Duodenal mucosa (tissue), 2 donors: ENCODE measurements at regions not wholly inside any gene's neighbourhood (a gene's known extent, or its start where the extent isn't known, plus 50 kb on each side); places are given as distances from the start of the nearest gene placed in this dataset.

Source experiments
- H3K27ac ChIP-seq: one replicate; pipeline ENCODE4 v1.7.0; 2013; ENCODE audit warnings: low read depth, low read length
- H3K27me3 ChIP-seq, 2 donors: one replicate each; pipeline ENCODE4 v1.7.0; 2013; ENCODE audit warnings: low read length in 2 of 2, control low read depth in 1 of 2; ENCODE audit not compliant: insufficient read depth in 2 of 2, control insufficient read depth in 1 of 2
- H3K36me3 ChIP-seq, 2 donors: one replicate each; pipeline ENCODE4 v1.7.0; 2013; ENCODE audit warnings: low read length in 2 of 2, control low read depth in 1 of 2; ENCODE audit not compliant: insufficient read depth in 2 of 2, control insufficient read depth in 1 of 2
- H3K4me1 ChIP-seq, 2 donors: one replicate each; pipeline ENCODE4 v1.7.0; 2013; ENCODE audit warnings: low read length in 2 of 2, control low read depth in 1 of 2; ENCODE audit not compliant: insufficient read depth in 2 of 2, control insufficient read depth in 1 of 2
- H3K4me3 ChIP-seq, 2 donors: one replicate each; pipeline ENCODE4 v1.7.0; 2013; ENCODE audit warnings: low read length in 2 of 2, low read depth in 1 of 2
- H3K9ac ChIP-seq, 2 donors: one replicate each; pipeline ENCODE4 v1.7.0; 2013; ENCODE audit warnings: low read length in 2 of 2, low read depth in 1 of 2
- H3K9me3 ChIP-seq, 2 donors: one replicate each; pipeline ENCODE4 v1.7.0; 2013; ENCODE audit warnings: low read length in 2 of 2, control low read depth in 1 of 2; ENCODE audit not compliant: control insufficient read depth in 1 of 2

DNA sequence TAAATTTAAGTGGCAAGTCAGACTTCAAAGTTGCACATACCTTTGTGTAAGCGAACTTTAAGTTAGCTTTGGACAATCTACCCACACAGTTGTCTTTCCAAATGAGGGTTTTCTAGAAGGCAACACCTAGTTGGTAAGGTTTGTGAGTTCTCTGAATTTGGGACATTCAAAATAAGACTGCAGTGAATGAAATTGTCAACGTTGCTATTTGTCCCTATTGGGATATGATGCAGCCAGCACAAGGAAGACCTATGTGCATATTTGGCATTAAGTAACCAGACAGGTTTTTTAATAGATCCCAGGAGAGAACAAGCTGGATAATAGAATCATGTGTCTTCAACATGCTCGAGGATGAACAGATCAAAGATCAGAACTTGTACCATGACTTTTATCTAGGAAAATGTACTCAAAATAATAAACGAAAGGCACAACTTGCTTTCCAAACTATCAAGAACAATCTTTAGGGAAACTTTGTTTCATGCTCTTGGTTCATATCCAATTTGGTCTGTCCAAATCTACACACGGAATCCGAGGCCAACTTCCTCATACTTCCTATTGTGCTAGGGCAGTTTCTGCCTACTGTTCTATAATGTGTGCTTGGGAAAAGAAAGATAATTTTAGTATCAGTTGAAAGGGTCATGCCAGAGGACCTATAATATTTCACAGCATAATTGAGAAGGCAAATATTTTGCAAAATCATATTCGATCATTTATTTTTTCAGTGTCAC lies 284.2 kb upstream of the SOX5 start:
- no peaks in the 10 kb centered on the region for H3K27me3 ChIP-seq
- no peaks in the 10 kb centered on the region for H3K9me3 ChIP-seq
- no peaks in the 10 kb centered on the region for H3K36me3 ChIP-seq
- H3K9ac ChIP-seq: no peak overlapping the region
- H3K4me1 ChIP-seq: no peaks in the 10 kb centered on the region
- no peak overlapping the region for H3K27ac ChIP-seq
- no peak overlapping the region for H3K4me3 ChIP-seq

DNA sequence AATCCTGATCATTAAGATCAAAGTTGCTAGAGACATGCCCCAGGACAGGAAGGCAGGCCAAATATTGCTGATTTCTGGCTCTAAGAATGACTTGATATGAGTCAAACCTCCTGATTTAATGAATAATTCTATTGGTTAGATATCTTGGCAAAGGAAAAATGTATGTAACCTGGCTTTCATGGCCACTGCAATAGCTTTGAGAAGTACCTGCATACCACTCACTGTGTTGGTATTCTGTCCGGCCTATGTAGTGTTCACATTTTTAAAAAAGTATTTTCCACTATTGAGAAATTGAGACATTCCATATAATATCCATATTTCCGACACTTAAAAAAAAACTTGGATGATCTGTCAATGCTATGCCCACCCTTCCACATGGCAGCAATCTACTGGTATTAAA lies 283.1 kb upstream of the SOX5 start:
- H3K4me3 ChIP-seq: no peak overlapping the region
- H3K4me1 ChIP-seq: no peaks in the 10 kb centered on the region
- no peaks in the 10 kb centered on the region for H3K27me3 ChIP-seq
- no peak overlapping the region for H3K9ac ChIP-seq
- no peaks in the 10 kb centered on the region for H3K9me3 ChIP-seq
- no peak overlapping the region for H3K27ac ChIP-seq
- no peaks in the 10 kb centered on the region for H3K36me3 ChIP-seq

DNA sequence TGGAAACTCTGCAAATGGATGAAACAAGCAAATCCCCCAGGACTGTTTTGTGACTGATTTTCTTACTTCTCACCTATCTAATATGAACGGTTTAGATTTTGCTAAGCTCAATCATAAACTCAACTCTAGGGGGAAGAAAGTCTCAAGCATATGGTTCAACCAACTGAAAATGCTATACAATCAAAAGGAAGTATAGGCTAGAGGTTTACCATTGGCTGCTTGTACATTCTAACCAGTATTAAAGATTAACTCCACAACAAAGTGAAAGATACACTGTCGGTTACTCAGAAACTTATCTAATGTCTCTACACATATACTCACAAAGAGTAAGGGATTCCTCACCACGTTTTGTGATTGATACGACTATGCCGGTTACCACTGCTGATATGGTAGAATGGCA lies 281.8 kb upstream of the SOX5 start:
- H3K4me3 ChIP-seq: no peak overlapping the region
- H3K9me3 ChIP-seq: no peaks in the 10 kb centered on the region
- H3K27me3 ChIP-seq: no peaks in the 10 kb centered on the region
- no peaks in the 10 kb centered on the region for H3K36me3 ChIP-seq
- no peaks in the 10 kb centered on the region for H3K4me1 ChIP-seq
- no peak overlapping the region for H3K9ac ChIP-seq
- no peak overlapping the region for H3K27ac ChIP-seq

DNA sequence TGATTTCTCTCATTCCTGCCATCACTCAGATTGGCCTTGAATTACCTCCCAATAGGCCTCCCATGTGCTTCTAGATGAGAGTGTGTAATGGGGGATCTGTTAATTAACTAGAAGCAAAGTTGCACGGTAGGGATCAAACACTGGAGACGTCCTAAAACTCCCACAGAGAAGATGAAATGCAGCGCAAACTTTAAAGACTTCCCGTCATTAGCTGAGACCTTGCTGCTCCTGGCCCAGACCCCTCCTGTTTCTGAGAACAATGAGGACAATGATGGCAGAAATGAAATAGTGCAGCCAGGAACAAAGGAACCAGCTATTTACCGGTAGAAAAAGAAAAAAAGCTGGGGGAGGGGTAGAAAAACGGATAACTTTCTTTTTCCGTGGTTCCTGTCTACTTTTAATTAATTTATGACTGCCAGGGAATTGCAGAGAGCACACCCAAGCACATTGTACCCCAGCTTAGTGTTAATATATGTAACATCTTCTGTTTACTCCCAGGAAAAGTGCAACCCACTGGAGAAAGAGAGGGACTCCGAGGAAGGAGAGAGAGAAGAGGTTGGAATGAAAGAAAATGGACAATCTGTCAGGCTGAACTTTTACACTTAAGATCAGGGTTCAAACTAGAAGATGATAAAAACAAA lies 280.7 kb upstream of the SOX5 start:
- no peaks in the 10 kb centered on the region for H3K27me3 ChIP-seq
- no peak overlapping the region for H3K9ac ChIP-seq
- no peak overlapping the region for H3K27ac ChIP-seq
- no peaks in the 10 kb centered on the region for H3K4me1 ChIP-seq
- no peak overlapping the region for H3K4me3 ChIP-seq
- H3K36me3 ChIP-seq: no peaks in the 10 kb centered on the region
- H3K9me3 ChIP-seq: no peaks in the 10 kb centered on the region

DNA sequence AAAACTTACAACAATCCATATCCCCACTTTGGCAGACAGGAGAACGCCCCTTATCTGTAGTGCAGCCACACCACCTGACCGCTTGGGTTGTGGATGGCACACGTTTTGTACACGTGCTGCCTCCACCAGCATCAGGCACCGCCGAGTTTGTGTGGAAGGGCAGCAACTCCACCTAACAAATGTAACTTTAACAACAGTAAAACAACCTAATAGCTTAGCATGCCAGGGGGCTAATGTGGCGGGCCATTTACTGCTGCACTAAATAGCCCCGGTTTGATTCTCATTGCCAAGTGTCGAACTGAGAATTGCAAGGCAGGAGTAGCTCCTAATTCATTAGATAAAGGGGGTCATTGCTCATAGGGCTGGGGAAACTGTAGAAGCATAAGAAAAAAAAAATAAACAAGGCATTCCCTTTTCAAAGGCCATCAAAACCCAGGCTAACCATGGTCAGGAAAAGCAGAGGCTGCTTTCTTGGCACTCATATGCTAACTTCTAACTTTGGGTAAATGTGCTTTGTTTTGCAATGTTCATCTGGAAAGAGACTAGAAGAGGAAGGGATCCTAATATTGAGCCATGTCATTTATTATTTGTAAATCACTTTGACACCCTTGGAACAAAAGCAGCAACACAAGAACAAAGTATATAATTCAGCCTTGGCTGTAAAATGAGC lies 279.7 kb upstream of the SOX5 start:
- Histone ChIP-seq H3K27me3 (no peaks in the 10 kb centered on the region), H3K4me3 (no peak overlapping the region), H3K9me3 (no peaks in the 10 kb centered on the region), H3K27ac (no peak overlapping the region), H3K36me3 (no peaks in the 10 kb centered on the region), H3K4me1 (no peaks in the 10 kb centered on the region), H3K9ac (no peak overlapping the region)

DNA sequence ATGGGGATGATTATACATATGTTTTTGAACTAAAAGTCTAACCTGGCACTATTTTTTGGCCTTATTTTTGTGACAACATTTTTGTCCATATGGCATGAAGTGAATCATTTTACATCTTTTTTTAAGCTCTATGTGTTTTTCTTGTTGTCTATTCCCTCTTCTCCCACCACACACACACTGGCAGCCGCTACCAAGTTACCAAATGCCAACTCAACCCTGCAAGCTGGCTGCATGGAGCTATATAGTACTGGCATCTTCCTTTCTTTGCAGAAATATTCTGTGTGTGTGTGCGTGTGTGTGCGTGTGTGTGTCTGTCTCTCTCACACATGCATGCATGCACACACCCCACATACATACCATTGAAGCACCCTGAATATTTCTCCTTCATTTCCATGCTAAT lies 278.9 kb upstream of the SOX5 start:
- H3K36me3 ChIP-seq: no peaks in the 10 kb centered on the region
- no peaks in the 10 kb centered on the region for H3K27me3 ChIP-seq
- no peak overlapping the region for H3K9ac ChIP-seq
- H3K4me3 ChIP-seq: no peak overlapping the region
- H3K27ac ChIP-seq: no peak overlapping the region
- H3K4me1 ChIP-seq: no peaks in the 10 kb centered on the region
- H3K9me3 ChIP-seq: no peaks in the 10 kb centered on the region

DNA sequence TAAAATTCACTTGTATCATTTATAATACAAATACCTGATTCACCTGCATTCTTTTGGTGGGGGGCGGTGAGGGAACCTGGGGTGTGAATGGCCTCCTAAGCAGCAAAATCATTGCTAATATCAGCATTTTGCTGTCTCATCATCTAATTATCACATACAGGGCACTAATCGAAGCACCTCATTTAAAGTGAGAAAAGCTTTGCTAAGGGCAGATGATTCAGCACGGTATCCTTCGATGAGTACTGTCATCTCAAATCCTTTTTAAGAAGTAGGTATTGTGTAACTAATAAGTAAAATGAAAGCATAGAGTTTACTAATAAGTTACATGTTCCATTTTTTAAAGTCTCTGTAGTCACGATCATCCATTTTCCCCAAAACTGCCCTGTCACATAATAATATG lies 278.1 kb upstream of the SOX5 start:
- Histone ChIP-seq H3K4me1 (no peaks in the 10 kb centered on the region), H3K27ac (no peak overlapping the region), H3K9me3 (no peaks in the 10 kb centered on the region), H3K9ac (no peak overlapping the region), H3K4me3 (no peak overlapping the region), H3K27me3 (no peaks in the 10 kb centered on the region), H3K36me3 (no peaks in the 10 kb centered on the region)

DNA sequence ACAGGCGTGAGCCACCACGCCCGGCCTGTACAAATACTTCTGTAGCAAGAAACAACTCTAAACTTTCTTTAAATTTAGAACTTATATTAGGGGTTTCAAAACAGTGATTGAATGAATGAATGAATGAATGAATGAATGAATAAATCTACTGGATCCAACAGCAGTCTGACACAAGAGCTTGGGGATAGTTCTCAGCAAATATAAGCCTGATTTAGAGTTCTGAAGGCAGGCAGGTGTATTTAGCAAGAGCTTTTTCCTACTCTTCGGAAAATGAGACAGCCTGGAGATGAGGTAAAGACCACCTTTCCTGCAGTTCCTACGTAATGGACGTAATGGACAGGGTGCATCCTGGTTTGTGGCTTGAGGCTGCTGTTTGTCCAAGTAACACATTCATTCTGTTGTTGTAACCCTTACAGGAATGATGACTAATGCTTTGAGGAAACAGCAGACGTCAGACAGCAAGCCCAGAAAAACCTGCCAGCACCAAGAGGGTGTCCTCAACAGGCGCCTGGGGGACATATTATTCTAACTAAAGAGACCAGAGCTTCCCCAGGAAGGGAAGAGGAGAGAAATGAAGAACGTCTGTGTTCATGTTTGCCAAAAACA lies 277.4 kb upstream of the SOX5 start:
- Histone ChIP-seq H3K4me3 (no peak overlapping the region), H3K9ac (no peak overlapping the region), H3K9me3 (no peaks in the 10 kb centered on the region), H3K4me1 (no peaks in the 10 kb centered on the region), H3K27ac (no peak overlapping the region), H3K36me3 (no peaks in the 10 kb centered on the region), H3K27me3 (no peaks in the 10 kb centered on the region)

DNA sequence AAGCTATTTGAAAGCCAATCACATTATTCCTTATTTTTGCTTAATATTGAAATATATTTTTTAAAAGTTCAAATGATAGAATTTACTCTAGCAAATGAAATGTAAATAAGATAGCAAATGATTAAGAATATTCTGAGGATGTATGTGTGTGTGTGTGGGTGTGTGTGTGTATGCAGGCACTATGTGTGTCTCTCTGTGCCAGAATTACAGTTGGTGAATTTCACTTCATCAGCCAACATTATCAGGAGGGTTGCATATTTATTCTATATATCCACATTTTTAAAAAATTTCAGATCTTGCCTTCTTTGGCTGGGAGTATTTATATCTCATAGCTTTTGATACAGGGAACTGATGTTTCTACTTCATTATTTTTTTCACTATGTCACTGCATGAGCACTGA lies 274.9 kb upstream of the SOX5 start:
- H3K9me3 ChIP-seq: no peaks in the 10 kb centered on the region
- no peak overlapping the region for H3K4me3 ChIP-seq
- no peak overlapping the region for H3K27ac ChIP-seq
- no peaks in the 10 kb centered on the region for H3K4me1 ChIP-seq
- H3K27me3 ChIP-seq: no peaks in the 10 kb centered on the region
- H3K9ac ChIP-seq: no peak overlapping the region
- no peaks in the 10 kb centered on the region for H3K36me3 ChIP-seq

DNA sequence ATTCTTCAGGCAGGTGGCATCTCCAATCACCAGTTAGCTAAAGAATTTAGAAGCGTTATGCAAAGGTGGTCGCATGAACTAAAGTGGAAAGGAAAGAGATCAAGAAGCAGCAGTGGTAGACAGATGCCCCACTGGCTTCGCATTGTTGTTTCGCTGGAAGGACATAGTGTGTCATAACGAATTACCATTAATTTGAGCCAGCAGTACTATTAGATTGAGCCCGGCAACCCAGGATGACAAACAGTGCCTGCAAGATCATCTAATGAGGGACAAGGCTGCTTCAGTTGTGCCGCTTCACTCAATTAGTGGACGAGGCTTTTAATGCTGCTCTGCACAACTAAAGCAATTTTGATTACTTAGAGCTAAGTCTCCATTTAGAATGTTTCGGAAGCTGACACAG lies 274.5 kb upstream of the SOX5 start:
- no peaks in the 10 kb centered on the region for H3K9me3 ChIP-seq
- no peak overlapping the region for H3K4me3 ChIP-seq
- H3K4me1 ChIP-seq: no peaks in the 10 kb centered on the region
- H3K27me3 ChIP-seq: no peaks in the 10 kb centered on the region
- no peak overlapping the region for H3K27ac ChIP-seq
- H3K9ac ChIP-seq: no peak overlapping the region
- H3K36me3 ChIP-seq: no peaks in the 10 kb centered on the region
